ENCODE measurements at regions not wholly inside any gene's neighbourhood (a gene's known extent, or its start where the extent isn't known, plus 50 kb on each side); places are given as distances from the start of the nearest gene placed in this dataset.
"Not testable (repeated sequence)": the region's sequence is repeated elsewhere in the genome, so short reads cannot be mapped to it uniquely, and the experiment has no call there.

- peak overlapping the region; percentile 35 to 54 for H3K4me3 ChIP-seq (ENCODE audit: control insufficient read depth in 1 of 2, extremely low read depth in 1 of 2, low read length in 1 of 2)
- H3K4me3 Mint-ChIP-seq = peak overlapping the region; percentile 67 to 85 (median 84)
- H3K27ac ChIP-seq (ENCODE audit: low read length); H3K27me3 ChIP-seq (replicated peaks in 1 of 2; ENCODE audit: control insufficient read depth in 2 of 2, extremely low read depth in 1 of 2, insufficient read depth in 2 of 2, low read length in 1 of 2); POLR2A ChIA-PET; CTCF ChIA-PET; H3K36me3 Mint-ChIP-seq; H3K9me3 ChIP-seq; H3K27me3 Mint-ChIP-seq; H3K4me1 ChIP-seq (ENCODE audit: control insufficient read depth in 1 of 2, extremely low read depth in 1 of 2, insufficient read depth in 2 of 2, low read length in 2 of 2); H3K36me3 ChIP-seq (ENCODE audit: control insufficient read depth in 2 of 2, extremely low read depth in 1 of 2, insufficient read depth in 1 of 2, low read length in 1 of 2); H3K9me3 Mint-ChIP-seq: not testable (repeated sequence)
- DNase-seq = peak in 31 of 35 experiments; percentile 3 to 53 (median 28)
- ATAC-seq (replicated peaks in 1 of 4) = peak; percentile 81 to 90 (median 86)
- 19% methylated on average over 3 of the region's 74 CpGs for WGBS (ENCODE audit: insufficient coverage)
- peaks cover 0 to 12% (median 12%) of the 10 kb centered on the region in 3 donors for H3K4me1 Mint-ChIP-seq
- H3K27ac Mint-ChIP-seq = peak overlapping the region; percentile 85 to 90
Observed at GRCh38 chr16:29081829-29082639, 97.2 kb downstream of the LAT start.

- H3K36me3 ChIP-seq (ENCODE audit: control insufficient read depth in 2 of 2, extremely low read depth in 1 of 2, insufficient read depth in 1 of 2, low read length in 1 of 2); POLR2A ChIA-PET; H3K27me3 Mint-ChIP-seq; H3K36me3 Mint-ChIP-seq; CTCF ChIA-PET; H3K27me3 ChIP-seq (replicated peaks in 1 of 2; ENCODE audit: control insufficient read depth in 2 of 2, extremely low read depth in 1 of 2, insufficient read depth in 2 of 2, low read length in 1 of 2); H3K9me3 ChIP-seq; H3K9me3 Mint-ChIP-seq: not testable (repeated sequence)
- H3K4me1 Mint-ChIP-seq = peaks cover 25 to 36% (median 29%) of the 10 kb centered on the region in 3 donors
- Histone ChIP-seq H3K4me3 (ENCODE audit: control insufficient read depth in 1 of 2, extremely low read depth in 1 of 2, low read length in 1 of 2) (peak overlapping the region; percentile 32 to 49), H3K4me1 (ENCODE audit: control insufficient read depth in 1 of 2, extremely low read depth in 1 of 2, insufficient read depth in 2 of 2, low read length in 2 of 2) (peaks cover 4 to 20% of the 10 kb centered on the region in 2 experiments), H3K27ac (ENCODE audit: low read length) (peak overlapping the region; percentile 80)
- ATAC-seq (replicated peaks in 1 of 4) (peak; percentile 85 to 90 (median 88)), DNase-seq (peak in 31 of 35 experiments; percentile 2 to 64 (median 21))
- WGBS (ENCODE audit: insufficient coverage) = 0% methylated on average over 10 of the region's 38 CpGs
- H3K27ac Mint-ChIP-seq = peak overlapping the region; percentile 99 to 100
- H3K4me3 Mint-ChIP-seq = peak overlapping the region; percentile 87 to 92 (median 88)
Observed at GRCh38 chr16:29074554-29075402, 89.9 kb downstream of the LAT start.

- H3K4me3 ChIP-seq (ENCODE audit: control insufficient read depth in 1 of 2, extremely low read depth in 1 of 2, low read length in 1 of 2); H3K27me3 Mint-ChIP-seq; DNase-seq; H3K4me3 Mint-ChIP-seq; H3K27ac Mint-ChIP-seq; ATAC-seq (replicated peaks in 1 of 4); H3K36me3 Mint-ChIP-seq; H3K36me3 ChIP-seq (ENCODE audit: control insufficient read depth in 2 of 2, extremely low read depth in 1 of 2, insufficient read depth in 1 of 2, low read length in 1 of 2); H3K4me1 ChIP-seq (ENCODE audit: control insufficient read depth in 1 of 2, extremely low read depth in 1 of 2, insufficient read depth in 2 of 2, low read length in 2 of 2); H3K9me3 Mint-ChIP-seq; H3K9me3 ChIP-seq; H3K4me1 Mint-ChIP-seq; POLR2A ChIA-PET; H3K27me3 ChIP-seq (replicated peaks in 1 of 2; ENCODE audit: control insufficient read depth in 2 of 2, extremely low read depth in 1 of 2, insufficient read depth in 2 of 2, low read length in 1 of 2); CTCF ChIA-PET; H3K27ac ChIP-seq (ENCODE audit: low read length): not testable (repeated sequence)
- no CpG with 5 or more reads among the region's 4 CpGs for WGBS (ENCODE audit: insufficient coverage)
Observed at GRCh38 chr16:29062235-29062634, 77.4 kb downstream of the LAT start.

- H3K27me3 Mint-ChIP-seq; H3K4me1 Mint-ChIP-seq; H3K9me3 Mint-ChIP-seq; H3K36me3 ChIP-seq (ENCODE audit: control insufficient read depth in 2 of 2, extremely low read depth in 1 of 2, insufficient read depth in 1 of 2, low read length in 1 of 2); H3K4me3 ChIP-seq (ENCODE audit: control insufficient read depth in 1 of 2, extremely low read depth in 1 of 2, low read length in 1 of 2); H3K36me3 Mint-ChIP-seq; H3K27ac ChIP-seq (ENCODE audit: low read length); H3K4me3 Mint-ChIP-seq; H3K4me1 ChIP-seq (ENCODE audit: control insufficient read depth in 1 of 2, extremely low read depth in 1 of 2, insufficient read depth in 2 of 2, low read length in 2 of 2); POLR2A ChIA-PET; ATAC-seq (replicated peaks in 1 of 4); H3K9me3 ChIP-seq; H3K27me3 ChIP-seq (replicated peaks in 1 of 2; ENCODE audit: control insufficient read depth in 2 of 2, extremely low read depth in 1 of 2, insufficient read depth in 2 of 2, low read length in 1 of 2); DNase-seq; H3K27ac Mint-ChIP-seq; CTCF ChIA-PET: not testable (repeated sequence)
- no CpG with 5 or more reads among the region's 7 CpGs for WGBS (ENCODE audit: insufficient coverage)
Observed at GRCh38 chr16:29061467-29061921, 76.6 kb downstream of the LAT start.

- H3K4me1 Mint-ChIP-seq; H3K27ac Mint-ChIP-seq; H3K4me1 ChIP-seq (ENCODE audit: control insufficient read depth in 1 of 2, extremely low read depth in 1 of 2, insufficient read depth in 2 of 2, low read length in 2 of 2); H3K9me3 ChIP-seq; H3K27ac ChIP-seq (ENCODE audit: low read length); H3K9me3 Mint-ChIP-seq; H3K36me3 Mint-ChIP-seq; POLR2A ChIA-PET; DNase-seq; CTCF ChIA-PET; H3K27me3 ChIP-seq (replicated peaks in 1 of 2; ENCODE audit: control insufficient read depth in 2 of 2, extremely low read depth in 1 of 2, insufficient read depth in 2 of 2, low read length in 1 of 2); ATAC-seq (replicated peaks in 1 of 4); H3K4me3 Mint-ChIP-seq; H3K4me3 ChIP-seq (ENCODE audit: control insufficient read depth in 1 of 2, extremely low read depth in 1 of 2, low read length in 1 of 2); H3K27me3 Mint-ChIP-seq; H3K36me3 ChIP-seq (ENCODE audit: control insufficient read depth in 2 of 2, extremely low read depth in 1 of 2, insufficient read depth in 1 of 2, low read length in 1 of 2): not testable (repeated sequence)
- WGBS (ENCODE audit: insufficient coverage) = 94% methylated on average over 7 of the region's 53 CpGs
Observed at GRCh38 chr16:29060022-29060810, 75.4 kb downstream of the LAT start.

- WGBS (ENCODE audit: insufficient coverage) = no CpG with 5 or more reads among the region's 5 CpGs
- H3K4me3 ChIP-seq (ENCODE audit: control insufficient read depth in 1 of 2, extremely low read depth in 1 of 2, low read length in 1 of 2); H3K36me3 ChIP-seq (ENCODE audit: control insufficient read depth in 2 of 2, extremely low read depth in 1 of 2, insufficient read depth in 1 of 2, low read length in 1 of 2); H3K4me1 ChIP-seq (ENCODE audit: control insufficient read depth in 1 of 2, extremely low read depth in 1 of 2, insufficient read depth in 2 of 2, low read length in 2 of 2); H3K27ac ChIP-seq (ENCODE audit: low read length); DNase-seq; H3K4me1 Mint-ChIP-seq; CTCF ChIA-PET; H3K27me3 ChIP-seq (replicated peaks in 1 of 2; ENCODE audit: control insufficient read depth in 2 of 2, extremely low read depth in 1 of 2, insufficient read depth in 2 of 2, low read length in 1 of 2); ATAC-seq (replicated peaks in 1 of 4); H3K27ac Mint-ChIP-seq; POLR2A ChIA-PET; H3K36me3 Mint-ChIP-seq; H3K27me3 Mint-ChIP-seq; H3K9me3 Mint-ChIP-seq; H3K4me3 Mint-ChIP-seq; H3K9me3 ChIP-seq: not testable (repeated sequence)
Observed at GRCh38 chr16:29059575-29059974, 74.7 kb downstream of the LAT start.

Data from T-cell (primary cell).